Gastrocnemius medialis (tissue), 4 donors: ENCODE measurements at regions not wholly inside any gene's neighbourhood (a gene's known extent, or its start where the extent isn't known, plus 50 kb on each side); places are given as distances from the start of the nearest gene placed in this dataset.

Experiments
- POLR2A ChIP-seq, 2 donors: fragments of 450-650 bp; IDR thresholded peaks; one replicate each; pipeline ENCODE4 v1.6.1; 2017; ENCODE audit warnings: antibody characterized with exemption in 2 of 2, mild to moderate bottlenecking in 2 of 2, moderate library complexity in 2 of 2
- TF ChIP-seq, protein P1 (sequence below), 5 experiments: fragments of 450-650 bp in 3 of 5; fragments of 200-600 bp in 2 of 5; sonication (generic) in 2 of 5; IDR thresholded peaks in 4 of 5; conservative IDR thresholded peaks in 1 of 5; 1 replicate in 4 of 5; 2 replicates in 1 of 5; pipeline ENCODE4 v1.5.1; 2016 to 2019; ENCODE audit warnings: antibody characterized with exemption in 5 of 5, mild to moderate bottlenecking in 3 of 5, moderate library complexity in 3 of 5

DNA sequence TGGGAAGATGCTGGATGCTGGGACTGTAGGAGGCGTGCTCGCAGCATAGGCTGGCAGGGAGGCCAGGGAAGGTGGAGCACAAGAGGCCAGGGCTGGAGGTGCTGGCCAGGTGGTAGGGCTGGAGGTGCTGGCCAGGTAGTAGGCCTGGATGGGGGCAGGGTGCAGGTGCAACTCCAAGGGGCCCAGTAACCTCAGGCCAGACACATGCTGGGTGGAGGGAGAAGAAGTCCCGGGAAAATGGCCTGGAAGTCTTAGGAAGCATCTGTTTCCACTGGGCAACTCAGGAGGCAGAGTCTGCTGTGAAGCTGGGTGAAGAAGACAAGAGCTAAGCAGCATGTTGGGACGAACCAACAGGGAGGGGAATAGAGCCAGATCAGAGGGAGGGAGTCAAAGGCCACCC lies 665.2 kb downstream of the BCL11B start:
- TF ChIP-seq, protein P1, sequence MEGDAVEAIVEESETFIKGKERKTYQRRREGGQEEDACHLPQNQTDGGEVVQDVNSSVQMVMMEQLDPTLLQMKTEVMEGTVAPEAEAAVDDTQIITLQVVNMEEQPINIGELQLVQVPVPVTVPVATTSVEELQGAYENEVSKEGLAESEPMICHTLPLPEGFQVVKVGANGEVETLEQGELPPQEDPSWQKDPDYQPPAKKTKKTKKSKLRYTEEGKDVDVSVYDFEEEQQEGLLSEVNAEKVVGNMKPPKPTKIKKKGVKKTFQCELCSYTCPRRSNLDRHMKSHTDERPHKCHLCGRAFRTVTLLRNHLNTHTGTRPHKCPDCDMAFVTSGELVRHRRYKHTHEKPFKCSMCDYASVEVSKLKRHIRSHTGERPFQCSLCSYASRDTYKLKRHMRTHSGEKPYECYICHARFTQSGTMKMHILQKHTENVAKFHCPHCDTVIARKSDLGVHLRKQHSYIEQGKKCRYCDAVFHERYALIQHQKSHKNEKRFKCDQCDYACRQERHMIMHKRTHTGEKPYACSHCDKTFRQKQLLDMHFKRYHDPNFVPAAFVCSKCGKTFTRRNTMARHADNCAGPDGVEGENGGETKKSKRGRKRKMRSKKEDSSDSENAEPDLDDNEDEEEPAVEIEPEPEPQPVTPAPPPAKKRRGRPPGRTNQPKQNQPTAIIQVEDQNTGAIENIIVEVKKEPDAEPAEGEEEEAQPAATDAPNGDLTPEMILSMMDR (IDR thresholded peaks at IDR 0.05 in 4 of 5, conservative IDR thresholded peaks at IDR 0.05 in 1 of 5), result no peak
- TF ChIP-seq POLR2A (IDR thresholded peaks at IDR 0.05), result no peak
